AG09309 (cell line): ENCODE measurements at regions not wholly inside any gene's neighbourhood (a gene's known extent, or its start where the extent isn't known, plus 50 kb on each side); places are given as distances from the start of the nearest gene placed in this dataset.
"Not testable (repeated sequence)": the region's sequence is repeated elsewhere in the genome, so short reads cannot be mapped to it uniquely, and the experiment has no call there.

ENCODE experiments used
- DNase-seq: peaks from one replicate; pipeline ENCODE4 v3.0.0-alpha.2; 2010; ENCODE audit warnings: low read depth
- H3K4me3 ChIP-seq: 2 replicates; pipeline ENCODE4 v1.5.1; 2011; ENCODE audit warnings: mild to moderate bottlenecking, low read depth, low read length, moderate library complexity; ENCODE audit not compliant: control insufficient read depth
- CTCF ChIP-seq: IDR thresholded peaks from 2 replicates; pipeline ENCODE4 v1.5.1; 2011; ENCODE audit warnings: mild to moderate bottlenecking, low read depth, low read length, inconsistent platforms; ENCODE audit not compliant: insufficient read depth, control insufficient read depth; ENCODE audit errors: missing control alignments

- DNase-seq = no peak
- no peak for TF ChIP-seq CTCF
- no peak overlapping the region for H3K4me3 ChIP-seq
Measured at GRCh38 chr5:158039911-158040347, 181.0 kb upstream of the CLINT1 start.

DNA sequence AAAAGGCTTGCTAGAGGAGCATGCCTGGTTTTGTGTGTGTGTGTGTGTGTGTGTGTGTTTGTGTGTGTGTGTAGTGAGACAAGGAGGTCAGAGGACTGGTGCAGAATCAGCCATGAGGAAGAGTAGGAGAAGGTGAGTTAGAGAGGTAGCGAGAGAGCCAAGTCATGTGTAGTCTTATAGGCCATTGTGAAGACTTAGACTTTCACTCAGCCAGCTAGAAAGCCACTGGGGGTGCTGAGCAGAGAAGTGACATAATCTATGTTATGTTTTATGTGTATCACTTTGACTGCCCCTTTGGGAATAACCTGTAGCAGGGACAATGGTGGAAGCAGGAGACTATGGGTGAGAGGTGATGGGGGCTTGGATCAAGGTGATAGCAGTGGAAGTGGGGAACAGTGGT is 180.5 kb upstream of the CLINT1 start:
- TF ChIP-seq CTCF = no peak

GRCh38 chr5:158036983-158037595 is 178.1 kb upstream of the CLINT1 start:
- not testable (repeated sequence) for DNase-seq, H3K4me3 ChIP-seq

More for the DNA sequence above, 180.5 kb upstream of the CLINT1 start:
- no peak overlapping the region for H3K4me3 ChIP-seq
- DNase-seq = no peak

DNA sequence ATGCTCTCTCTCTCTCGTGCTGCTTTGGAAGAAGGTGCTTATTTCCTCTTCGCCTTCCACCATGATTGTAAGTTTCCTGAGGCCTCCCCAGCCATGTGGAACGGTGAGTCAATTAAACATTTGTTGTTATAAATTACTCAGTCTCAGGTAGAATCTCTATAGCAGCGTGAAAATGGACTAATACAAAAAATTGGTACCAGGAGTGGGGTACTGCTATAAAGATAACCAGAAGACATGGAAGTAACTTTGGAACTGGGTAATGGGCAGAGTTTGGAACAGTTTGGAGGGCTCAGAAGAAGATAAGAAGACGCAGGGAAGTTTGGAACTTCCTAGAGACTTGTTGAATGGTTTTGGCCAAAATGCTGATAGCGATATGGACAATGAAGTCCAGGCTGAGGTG is 175.6 kb upstream of the CLINT1 start:
- not testable (repeated sequence) for DNase-seq, H3K4me3 ChIP-seq

GRCh38 chr5:158033724-158034123 is 174.8 kb upstream of the CLINT1 start:
- no peak for DNase-seq
- H3K4me3 ChIP-seq = no peak overlapping the region
- TF ChIP-seq CTCF = no peak

- no peak for TF ChIP-seq CTCF
Measured at GRCh38 chr5:158033076-158033475, 174.1 kb upstream of the CLINT1 start.

DNA sequence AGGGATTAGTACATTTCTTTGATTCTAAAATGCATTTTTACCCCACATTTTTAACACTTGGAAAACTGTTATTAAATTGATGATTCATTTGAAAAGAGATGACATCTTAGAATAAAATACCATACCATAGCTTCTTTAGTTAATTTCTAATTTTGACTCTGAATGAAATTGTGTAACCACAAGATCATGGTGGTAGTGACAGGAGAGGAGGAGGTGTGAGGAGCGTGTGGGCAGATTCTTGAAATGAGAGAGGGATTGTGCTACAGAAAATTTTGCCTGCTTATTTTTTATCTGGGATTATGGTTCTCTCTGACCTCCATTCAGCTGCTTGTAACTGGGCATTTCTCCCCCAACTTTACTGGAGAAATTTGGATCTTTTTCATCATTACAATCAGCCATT is 173.3 kb upstream of the CLINT1 start:
- DNase-seq = no peak
- H3K4me3 ChIP-seq = no peak overlapping the region
- TF ChIP-seq CTCF = no peak

More at GRCh38 chr5:158033076-158033475, 174.1 kb upstream of the CLINT1 start:
- H3K4me3 ChIP-seq = no peak overlapping the region
- DNase-seq = no peak
